Stimulated activated CD4-positive, alpha-beta T cell treated with anti-CD3 and anti-CD28 coated beads, Interleukin-2, amount 100 ng/mL, for 4 hours (primary cell): ENCODE measurements at regions not wholly inside any gene's neighbourhood (a gene's known extent, or its start where the extent isn't known, plus 50 kb on each side); places are given as distances from the start of the nearest gene placed in this dataset.

Experiments used
- DNase-seq: peaks from one replicate; pipeline ENCODE4 v3.0.0-alpha.2; 2020; ENCODE audit warnings: low read depth

DNA sequence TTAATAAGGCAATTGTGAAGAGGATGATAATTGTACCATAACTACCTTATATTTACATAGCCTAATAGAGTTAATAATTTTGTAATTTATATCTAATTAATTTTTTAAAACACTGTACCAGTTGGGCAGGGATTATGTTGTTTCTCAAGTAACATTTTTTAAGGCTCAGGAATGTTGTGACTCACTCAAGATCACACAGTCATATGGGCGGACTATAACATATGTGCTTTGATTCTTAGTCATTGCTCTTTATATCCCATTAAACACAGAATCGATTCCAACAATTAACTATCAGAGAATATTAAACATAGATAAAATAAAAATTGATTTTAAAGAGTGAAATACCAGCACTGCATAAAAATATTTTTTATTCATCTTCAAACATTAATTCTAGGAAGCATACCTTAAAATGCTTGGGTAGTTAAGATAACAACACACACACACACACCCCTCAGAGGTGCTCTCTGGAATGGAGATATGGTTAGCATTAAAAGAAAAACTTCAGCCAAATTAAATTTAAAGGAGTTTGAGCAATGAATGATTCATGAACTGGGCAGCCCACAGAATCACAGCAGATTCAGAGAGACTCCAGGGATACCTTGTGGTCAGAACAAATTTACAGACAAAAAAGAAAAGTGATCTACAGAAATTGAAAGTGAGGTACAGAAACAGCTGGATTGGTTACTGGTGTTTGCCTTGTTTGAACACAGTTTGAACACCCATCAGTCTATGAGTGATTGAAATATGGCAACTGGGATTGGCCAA lies 869.4 kb upstream of the ID2 start:
- DNase-seq = no peak

DNA sequence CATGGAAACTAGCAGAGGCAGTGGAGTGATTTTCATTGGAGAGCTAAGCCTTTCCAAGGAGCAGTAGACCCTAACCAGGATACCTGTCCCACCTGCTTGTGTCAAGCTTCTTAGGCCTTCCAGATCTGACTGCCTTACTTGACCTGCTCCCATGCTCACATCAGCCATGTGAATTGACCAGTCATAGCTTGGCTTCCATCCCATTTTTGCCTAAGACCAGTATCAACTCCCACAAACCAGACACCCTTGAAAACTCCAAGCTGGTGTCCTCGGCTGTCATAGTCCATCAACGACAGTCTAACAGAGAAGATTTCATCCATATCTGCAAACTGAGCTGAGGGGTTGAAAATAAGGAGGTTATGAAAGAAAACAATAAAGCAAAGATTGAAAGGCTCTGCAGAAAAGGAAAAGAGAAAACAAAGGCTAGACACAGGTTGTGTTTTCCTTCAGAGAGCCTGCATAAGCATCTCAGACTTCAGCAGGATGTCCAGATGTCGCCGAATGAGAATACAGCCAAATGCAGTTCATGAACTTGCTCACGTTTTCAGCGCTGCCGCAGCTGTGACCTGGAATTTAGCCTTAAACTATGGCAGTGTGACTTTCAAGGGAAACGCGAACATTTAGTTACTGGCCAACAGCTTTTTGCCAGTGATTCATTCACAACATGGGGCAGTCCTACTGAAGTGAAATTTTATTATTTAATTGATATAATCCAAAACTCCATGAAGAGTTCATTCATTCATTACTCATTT lies 868.1 kb upstream of the ID2 start:
- DNase-seq = no peak

DNA sequence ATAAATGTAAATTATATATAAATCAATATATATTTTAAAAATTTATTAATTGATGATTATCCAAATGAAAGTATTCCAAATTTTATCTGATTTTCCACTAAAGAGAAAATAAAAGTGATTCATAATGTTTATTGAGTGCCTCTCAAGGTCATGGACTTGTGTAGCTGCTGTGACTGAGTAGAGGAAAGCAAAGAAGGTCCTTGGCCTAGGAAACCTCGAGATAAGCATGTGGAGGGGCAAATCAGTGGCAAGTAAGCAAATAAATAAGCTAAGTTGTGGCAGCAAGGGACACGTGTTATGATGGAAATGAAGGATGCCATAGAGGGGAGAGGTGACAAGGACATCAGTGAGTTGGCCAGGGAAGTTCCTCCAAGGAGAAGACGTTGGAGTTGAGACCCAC lies 866.1 kb upstream of the ID2 start:
- DNase-seq = no peak

DNA sequence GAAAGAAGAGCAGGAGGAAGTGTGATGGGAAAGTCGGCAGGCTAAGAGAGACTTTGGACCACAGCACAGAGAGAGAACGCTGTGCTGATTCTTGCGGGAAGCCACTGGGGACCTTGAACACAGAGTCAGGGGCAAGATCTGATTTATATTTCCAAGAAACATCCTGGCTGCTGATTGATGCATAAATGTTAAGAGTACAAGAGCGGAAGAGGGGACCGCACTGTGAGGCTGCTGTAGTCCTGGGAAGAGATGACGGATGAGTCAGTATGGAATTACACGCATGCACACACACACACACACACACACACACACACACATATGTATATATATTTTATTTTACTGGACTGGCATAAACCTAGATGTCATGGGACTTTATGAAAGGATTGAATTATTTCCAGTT lies 865.6 kb upstream of the ID2 start:
- DNase-seq = no peak

DNA sequence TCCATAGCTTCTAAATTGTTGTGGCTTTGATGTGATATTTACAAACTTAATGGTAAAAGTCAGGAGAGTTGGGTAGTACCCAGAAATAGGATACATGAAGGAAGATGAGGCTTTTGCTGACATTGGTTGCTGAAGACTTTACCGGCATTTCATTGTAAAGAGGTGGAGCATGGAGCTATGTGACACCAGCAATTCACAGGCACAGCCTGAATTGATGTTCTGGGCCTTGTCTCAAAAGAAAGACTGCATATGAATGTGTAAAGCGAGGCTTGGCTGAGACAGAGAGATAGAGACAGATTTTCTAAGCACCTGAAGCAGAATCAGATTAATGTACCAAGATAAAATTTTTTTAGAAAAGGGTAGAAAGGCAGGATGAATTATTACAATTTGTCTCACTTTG lies 864.9 kb upstream of the ID2 start:
- DNase-seq = no peak

DNA sequence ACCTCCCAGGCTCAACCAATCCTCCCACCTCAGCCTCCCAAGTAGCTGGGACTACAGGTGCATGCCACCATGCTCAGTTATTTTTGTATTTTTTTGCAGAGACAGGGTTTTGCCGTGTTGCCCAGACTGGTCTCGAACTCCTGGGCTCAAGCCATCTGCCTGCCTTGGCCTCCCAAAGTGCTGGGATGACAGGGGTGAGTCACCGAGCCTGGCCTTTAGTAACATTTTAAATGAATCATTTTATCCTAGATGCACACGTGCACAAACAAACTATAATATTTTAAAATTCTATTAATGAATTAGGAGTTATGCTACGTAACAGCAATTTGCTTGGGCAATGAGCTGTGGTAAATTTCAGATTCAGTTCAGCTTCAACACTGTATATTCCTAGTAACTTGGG lies 862.5 kb upstream of the ID2 start:
- DNase-seq = no peak

DNA sequence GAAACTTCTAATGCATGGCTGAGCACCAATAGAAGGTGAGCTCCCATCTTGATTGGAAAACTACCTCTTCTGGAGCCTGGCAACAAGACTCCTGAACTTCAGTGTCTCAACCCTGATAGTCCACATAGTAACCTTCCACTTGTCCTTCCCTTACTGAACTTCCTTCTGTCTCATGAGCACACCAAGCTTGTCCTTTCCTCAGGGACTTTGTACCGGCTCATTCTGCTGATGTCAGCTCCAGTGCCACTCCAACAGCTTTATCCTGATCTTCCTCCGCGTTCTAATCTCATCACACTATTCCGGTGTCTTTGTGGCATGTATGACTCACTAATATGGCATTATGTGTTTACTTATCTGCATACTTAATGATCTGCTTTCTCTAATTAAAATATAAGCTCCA lies 862.0 kb upstream of the ID2 start:
- no peak for DNase-seq

DNA sequence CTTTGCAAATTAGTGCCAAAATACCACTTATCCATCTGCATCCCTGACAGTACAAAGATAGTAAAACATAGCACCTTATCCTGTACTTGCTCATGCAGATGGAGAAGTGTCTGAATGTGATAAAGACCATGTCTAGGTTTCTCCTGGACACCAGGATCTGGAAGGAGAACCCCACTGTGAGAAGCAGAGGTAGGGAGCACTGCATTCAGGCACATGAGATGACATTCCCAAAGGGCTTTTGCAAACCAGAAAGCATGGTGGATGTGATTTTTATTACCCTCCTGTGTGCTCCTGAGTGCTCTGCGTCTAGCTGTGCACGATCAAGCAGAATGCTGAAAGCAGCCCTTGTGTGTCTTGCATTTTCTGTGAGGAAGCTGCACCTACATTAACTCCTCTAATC lies 857.6 kb upstream of the ID2 start:
- no peak for DNase-seq

DNA sequence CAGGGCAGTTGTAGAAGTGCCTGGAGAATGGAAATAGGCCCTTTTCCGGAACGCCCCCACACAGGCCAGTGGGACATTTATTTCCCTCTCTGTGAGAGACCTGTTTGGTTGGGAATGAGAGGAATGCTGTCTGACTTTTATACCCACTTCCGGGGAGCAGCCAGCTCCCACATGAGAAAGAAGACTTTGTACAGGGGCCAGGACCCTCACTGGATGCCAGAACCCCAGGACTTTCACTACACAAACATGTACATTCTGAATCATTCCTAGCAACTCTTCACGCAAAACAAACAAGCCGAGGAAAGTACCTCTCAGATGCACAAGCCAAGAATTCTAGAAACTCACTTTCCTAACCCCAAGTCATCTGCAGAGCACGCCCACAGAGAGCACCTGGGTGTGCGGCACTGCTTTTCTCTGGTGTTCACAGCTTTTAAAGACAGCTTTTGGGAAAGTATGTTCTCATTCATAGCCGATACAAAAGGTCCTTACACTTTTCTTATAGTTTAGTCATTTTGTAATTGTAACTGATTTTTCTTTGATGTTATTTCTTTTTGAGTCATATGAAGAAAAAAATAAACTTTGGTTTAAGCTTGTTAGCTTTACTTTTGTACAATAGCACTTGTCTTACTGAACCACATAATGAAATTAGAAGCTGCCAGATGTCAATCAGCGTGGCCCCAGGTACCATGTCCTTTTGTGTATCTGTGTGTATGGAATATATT lies 856.1 kb upstream of the ID2 start:
- no peak for DNase-seq

DNA sequence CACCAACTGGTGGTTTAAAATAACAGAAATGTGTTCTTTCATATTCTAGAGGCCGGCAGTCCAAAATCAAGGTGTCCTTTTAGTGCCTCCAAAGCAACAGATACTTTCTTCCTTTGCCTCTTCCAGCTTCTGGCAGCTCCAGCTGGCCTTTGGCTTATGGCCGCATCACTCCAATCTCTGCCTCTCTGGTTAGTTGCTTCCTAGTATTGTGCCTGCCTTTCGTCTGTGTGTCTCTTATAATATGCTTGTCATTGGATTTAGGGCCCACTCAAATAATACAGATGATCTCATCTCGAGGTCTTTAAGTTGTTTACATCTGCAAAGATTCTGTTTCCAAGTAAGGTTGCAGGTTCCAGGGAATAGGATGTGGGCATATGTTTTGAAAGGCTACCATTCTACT lies 855.2 kb upstream of the ID2 start:
- no peak for DNase-seq

DNA sequence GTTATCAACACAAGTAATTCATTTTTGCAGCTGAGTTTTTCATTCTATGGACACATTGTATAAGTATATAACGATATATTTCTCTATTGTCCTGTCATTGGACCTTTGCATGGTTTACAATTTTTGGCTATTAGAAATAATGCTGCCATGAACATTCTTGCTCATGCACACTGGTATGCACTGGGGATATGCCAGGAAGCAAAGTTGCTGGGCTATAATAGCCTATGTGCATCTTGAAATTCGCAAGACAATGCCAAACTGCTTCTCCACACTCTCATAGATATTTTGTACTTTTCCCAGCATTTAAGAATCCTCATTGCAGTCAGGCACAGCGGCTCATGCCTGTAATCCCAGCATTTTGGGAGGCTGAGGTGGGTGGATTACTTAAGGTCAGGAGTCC lies 852.6 kb upstream of the ID2 start:
- DNase-seq = no peak

DNA sequence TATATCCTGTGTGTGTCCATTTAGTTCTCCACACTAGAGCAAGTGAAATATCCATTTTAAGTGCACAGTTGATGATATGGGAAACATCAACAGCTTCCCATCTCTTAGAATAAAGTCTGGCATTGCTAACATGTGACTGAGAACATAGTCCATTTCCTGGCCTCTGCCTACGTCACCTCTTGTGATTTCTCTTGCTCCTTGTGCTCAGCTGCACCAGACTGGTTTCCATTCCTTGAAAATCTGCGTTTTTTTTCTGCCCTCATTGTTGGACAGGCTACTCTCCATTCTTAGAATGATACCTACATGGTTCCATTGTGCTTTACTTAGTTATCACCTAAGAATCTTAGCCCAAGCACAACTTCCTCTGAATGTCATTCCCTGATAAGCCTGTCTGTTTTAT lies 851.2 kb upstream of the ID2 start:
- no peak for DNase-seq

DNA sequence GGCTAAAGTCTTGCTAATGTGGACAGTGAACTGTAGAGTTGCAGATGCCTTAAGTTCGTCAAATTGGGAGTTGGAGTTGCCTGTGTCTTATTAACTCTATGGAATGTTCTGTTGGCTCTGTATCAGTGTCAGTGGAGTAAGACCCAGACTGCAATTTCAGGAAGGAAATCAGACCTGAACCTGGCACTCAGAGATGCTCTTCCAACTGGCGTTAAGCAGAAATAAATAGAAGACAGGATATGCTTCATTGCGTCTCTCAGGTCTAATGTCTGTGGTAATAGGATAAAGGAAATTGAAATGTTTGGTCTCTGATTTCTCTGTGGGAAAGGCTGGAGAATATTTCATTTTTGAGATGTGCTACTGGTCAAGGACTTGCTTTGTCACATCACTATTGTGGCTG lies 846.7 kb upstream of the ID2 start:
- no peak for DNase-seq

DNA sequence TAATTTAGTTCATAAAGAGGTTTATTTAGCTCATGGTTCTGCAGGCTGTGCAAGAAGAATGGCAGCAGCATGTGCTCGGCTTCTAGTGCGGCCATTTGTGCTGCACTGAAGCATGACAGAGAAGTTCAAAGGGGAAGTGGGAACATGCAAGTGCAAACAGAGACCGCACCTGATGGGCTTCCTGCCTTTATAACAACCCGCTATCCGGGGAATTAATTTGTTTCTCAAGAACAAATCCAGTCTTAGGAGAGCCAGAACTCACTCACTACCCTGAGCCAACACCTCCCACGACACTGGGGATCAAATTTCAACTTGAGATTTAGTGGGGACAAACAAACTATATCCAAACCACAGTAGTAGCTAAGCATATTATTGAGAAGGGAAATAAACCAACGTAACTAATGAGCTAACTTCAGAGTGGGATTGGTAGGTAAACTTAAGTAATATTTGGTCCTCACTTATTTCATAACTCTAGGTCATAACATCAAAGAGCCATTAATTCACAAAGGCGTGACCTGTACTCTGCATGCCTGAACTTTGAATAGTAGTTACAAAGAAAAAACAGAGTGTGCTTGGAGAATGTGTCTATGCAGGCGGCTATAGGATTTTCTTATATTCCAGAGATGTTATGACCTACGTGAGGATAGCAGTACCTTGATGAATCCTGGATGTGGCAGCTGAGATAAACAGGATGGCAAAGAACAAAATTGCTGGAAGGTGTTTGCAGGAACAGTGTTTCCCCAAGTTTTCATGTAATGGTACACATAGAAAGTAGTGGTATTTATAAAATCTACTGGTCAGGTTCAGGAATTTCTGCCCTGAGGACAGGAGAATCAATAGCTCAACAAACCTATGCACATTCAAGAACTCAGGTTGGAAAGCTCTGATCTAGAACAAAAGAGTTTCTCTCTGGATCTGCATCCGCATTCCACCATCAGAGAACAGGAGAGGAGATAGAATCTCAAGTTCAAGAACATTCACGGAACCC lies 845.9 kb upstream of the ID2 start:
- DNase-seq = no peak

DNA sequence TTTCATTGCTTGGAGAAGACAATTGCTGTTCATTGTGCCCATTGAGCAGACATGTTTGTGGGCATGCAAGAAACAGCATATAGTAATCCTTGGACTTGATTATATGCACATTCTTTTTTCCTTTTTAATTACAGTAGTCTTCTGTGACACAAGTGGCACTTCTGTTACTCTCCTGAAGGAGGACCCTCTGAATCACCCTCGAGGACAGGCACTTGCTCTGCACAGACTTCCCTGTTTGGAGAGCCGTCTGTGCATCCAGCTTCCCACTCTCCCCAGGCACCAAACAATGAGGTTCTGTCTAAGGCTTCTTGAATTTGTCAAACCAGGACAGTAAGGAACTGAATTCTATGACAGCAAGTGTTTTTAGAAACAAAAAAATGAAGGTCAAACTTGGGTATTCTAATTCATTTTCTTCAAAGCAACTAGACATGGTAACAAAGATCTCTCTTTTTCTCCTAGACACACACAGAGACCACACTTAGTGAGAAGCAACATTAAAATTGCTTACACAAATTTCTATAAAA lies 844.6 kb upstream of the ID2 start:
- no peak for DNase-seq

DNA sequence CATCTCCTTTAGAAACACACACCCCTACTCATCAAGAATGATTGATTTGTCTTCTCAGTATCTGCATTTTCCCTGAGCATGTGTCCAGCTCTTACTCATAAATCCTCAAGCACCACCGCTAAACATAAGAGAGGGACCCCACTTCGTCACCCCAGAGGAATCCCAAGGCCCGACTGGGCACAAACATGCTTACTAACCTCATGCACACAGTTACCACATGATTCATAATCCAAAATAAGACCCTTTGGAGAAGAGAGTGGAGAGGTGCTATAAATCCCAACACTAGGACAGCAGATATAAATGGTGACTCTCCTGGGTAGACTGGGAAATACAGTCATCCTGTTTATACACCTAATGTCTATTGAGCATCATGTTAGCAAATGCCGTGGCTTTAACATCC lies 843.2 kb upstream of the ID2 start:
- no peak for DNase-seq

DNA sequence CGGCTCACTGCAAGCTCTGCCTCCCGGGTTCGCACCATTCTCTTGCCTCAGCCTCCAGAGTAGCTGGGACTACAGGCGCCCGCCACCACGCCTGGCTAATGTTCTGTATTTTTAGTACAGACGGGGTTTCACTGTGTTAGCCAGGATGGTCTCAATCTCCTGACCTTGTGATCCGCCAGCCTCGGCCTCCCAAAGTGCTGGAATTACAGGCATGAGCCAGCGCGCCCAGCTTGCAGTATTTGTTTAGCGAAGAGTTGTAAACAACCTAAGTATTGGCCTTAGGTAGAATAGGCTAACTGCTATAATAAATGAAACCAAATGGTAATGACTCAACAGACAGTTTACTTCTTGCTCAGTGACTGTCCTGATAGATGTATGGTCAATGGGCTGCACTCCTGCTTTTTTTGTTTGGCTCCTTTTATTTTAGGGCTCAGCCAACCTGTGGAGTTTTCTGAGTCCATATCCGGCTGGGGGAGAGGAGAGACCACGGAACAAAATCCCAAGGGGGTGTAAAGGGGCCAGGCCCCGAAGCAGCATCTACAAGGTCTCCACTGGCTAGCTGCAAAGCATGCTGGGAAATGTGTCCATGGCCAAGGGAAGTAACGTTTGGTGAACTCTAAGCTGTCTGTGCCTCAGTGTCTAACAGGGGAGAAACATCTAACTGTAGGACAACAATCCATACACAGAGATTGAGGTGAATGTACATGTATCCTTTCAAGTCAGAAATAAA lies 841.0 kb upstream of the ID2 start:
- no peak for DNase-seq

DNA sequence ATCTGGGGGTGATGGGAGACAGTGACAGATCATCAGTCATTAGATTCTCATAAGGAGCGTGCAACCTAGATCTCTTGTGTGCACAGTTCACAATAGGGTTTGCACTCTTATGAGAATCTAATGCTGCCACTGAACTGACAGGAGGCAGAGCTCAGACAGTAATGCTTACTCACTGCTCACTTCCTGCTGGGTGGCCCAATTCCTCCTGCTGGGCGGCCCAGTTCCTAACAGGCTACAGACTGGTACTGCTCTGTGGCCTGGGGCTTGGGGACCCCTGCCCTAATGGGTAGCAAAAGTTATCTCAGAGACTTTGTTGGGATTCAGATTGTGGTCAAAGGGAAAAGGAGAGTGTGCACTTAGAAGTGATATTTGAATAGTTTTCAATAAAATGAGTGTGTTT lies 840.1 kb upstream of the ID2 start:
- DNase-seq = no peak

DNA sequence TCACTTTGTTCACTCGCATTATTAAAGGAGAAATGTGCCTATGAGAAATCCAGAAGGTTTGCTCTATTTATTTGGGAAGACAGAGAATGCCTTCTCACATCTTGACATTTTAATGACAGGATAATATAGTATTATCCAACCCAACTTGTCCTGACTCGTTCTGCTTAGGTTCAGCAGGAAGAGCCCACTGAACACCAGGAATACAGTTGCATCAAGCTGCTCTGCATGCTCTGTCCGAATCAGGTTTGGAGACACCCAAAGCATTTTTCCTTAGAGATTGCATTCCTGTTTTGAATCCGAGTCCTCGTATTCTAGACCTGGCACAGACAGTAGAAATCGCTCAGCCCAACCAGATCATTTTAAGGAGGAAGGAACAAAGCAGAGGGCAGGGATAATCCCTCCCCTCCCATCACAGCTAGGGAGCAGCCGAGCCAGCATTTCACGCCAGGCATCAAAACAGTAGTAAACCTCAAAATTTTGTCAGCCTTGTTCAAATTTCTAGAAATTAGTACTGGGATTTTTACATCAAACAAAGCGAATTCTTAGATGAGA lies 837.4 kb upstream of the ID2 start:
- no peak for DNase-seq

DNA sequence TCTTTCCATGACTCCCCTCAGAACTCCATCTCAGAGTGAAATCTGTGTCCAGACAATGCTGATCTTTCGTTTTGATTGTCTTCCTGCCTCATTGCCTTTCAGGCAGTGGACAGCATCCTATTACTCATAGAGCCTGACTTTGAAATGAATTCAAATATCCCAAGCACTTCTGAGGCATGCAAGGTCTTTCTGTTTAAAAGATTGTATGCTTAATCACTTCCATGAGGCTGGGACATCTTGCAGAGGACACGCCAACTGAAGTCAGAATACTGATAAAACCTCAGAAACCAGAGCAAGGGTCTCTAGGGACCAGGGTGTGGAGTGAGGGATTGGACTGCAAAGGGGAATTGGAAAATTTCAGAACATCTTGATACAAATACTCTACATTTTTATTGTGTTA lies 836.5 kb upstream of the ID2 start:
- DNase-seq = no peak

DNA sequence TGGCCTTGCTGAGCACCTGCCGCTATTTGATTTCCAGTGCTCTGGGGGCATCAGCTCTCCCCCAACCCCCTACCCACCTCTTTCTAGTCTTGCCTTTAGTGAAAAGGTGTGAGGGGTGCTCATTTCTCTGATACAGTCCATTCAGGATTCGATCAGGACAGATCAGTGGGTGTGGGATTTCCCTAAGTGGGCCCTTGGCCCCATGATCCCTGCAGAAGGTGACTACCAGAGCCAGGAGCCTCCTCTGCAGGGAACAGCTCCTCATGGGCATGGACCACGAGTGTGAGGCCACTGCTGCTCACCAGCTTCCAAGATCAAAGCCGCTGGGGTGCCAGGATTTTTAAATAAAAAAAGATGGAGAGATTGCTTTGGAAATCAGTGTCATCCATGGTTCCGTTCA lies 835.2 kb upstream of the ID2 start:
- no peak for DNase-seq
